B cell (primary cell): ENCODE measurements at regions not wholly inside any gene's neighbourhood (a gene's known extent, or its start where the extent isn't known, plus 50 kb on each side); places are given as distances from the start of the nearest gene placed in this dataset.

Source experiments
- EZH2 ChIP-seq: IDR thresholded peaks from 2 replicates; pipeline ENCODE4 v1.6.1; 2012; ENCODE audit warnings: borderline replicate concordance, low read depth, mild to moderate bottlenecking, moderate library complexity, low read length; ENCODE audit not compliant: insufficient read depth, poor library complexity, severe bottlenecking
- TF ChIP-seq, protein P1 (sequence below): fragments of 200-600 bp; IDR thresholded peaks from one replicate; pipeline ENCODE4 v1.8.0; 2022; ENCODE audit warnings: antibody characterized with exemption, mild to moderate bottlenecking

DNA sequence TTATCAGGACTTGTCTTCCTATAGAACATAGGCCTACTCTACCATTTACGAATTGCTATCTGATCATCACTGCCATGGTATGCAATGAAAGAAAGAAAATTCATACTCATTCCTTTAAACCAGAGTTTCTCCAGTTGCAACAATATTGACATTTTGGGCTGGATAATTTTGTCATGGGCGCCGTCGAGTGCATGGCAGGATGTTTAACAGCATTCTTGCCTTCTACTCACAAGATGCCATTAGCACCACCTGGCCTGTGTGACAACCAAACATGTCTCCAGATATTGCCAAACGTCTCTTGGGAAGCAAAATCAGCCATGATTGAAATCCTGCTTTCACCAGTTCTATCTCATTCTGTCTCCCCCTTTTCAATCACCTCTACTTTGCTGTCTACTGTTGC lies 63.6 kb upstream of the ARHGAP24 start:
- TF ChIP-seq, protein P1, sequence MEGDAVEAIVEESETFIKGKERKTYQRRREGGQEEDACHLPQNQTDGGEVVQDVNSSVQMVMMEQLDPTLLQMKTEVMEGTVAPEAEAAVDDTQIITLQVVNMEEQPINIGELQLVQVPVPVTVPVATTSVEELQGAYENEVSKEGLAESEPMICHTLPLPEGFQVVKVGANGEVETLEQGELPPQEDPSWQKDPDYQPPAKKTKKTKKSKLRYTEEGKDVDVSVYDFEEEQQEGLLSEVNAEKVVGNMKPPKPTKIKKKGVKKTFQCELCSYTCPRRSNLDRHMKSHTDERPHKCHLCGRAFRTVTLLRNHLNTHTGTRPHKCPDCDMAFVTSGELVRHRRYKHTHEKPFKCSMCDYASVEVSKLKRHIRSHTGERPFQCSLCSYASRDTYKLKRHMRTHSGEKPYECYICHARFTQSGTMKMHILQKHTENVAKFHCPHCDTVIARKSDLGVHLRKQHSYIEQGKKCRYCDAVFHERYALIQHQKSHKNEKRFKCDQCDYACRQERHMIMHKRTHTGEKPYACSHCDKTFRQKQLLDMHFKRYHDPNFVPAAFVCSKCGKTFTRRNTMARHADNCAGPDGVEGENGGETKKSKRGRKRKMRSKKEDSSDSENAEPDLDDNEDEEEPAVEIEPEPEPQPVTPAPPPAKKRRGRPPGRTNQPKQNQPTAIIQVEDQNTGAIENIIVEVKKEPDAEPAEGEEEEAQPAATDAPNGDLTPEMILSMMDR: no peak
- no peak for TF ChIP-seq EZH2
